OCI-LY7 (cell line): ENCODE measurements at regions not wholly inside any gene's neighbourhood (a gene's known extent, or its start where the extent isn't known, plus 50 kb on each side); places are given as distances from the start of the nearest gene placed in this dataset.

Experiments used
- EZH2phosphoT487 ChIP-seq: fragments of 200-600 bp; sonication (generic); IDR thresholded peaks from 2 replicates; pipeline ENCODE4 v1.6.1; 2018; ENCODE audit warnings: low read depth, borderline replicate concordance, mild to moderate bottlenecking, mixed run types, antibody characterized with exemption, low read length, moderate library complexity, mixed read lengths
- TF ChIP-seq, protein P1 (sequence below): fragments of 200-600 bp; sonication (generic); conservative IDR thresholded peaks from 2 replicates; pipeline ENCODE4 v1.5.1; 2014; ENCODE audit warnings: mild to moderate bottlenecking, antibody characterized with exemption, low read length, moderate library complexity, mixed read lengths

DNA sequence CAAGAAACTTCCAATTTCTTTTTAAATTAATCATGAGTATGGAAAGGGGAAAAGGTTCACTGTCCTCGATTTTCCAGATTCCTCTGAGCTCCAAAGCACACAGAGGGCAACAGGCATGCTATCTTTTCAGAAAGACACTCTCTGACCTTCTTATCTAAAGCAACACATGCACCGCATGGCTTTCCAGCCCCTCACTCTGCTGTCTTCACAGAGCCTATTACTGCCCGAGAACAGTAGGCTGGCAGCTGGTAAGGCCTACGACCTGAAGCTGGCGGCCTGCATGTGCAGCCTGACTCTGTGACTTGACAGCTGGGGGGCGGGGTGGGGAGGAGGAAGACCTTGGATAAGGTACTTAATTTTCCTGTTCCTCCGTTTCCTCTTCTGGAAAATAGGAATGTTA, 86.3 kb downstream of the ELOVL4 start:
- TF ChIP-seq, protein P1, sequence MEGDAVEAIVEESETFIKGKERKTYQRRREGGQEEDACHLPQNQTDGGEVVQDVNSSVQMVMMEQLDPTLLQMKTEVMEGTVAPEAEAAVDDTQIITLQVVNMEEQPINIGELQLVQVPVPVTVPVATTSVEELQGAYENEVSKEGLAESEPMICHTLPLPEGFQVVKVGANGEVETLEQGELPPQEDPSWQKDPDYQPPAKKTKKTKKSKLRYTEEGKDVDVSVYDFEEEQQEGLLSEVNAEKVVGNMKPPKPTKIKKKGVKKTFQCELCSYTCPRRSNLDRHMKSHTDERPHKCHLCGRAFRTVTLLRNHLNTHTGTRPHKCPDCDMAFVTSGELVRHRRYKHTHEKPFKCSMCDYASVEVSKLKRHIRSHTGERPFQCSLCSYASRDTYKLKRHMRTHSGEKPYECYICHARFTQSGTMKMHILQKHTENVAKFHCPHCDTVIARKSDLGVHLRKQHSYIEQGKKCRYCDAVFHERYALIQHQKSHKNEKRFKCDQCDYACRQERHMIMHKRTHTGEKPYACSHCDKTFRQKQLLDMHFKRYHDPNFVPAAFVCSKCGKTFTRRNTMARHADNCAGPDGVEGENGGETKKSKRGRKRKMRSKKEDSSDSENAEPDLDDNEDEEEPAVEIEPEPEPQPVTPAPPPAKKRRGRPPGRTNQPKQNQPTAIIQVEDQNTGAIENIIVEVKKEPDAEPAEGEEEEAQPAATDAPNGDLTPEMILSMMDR: no peak
- no peak for TF ChIP-seq EZH2phosphoT487
